ENCODE measurements at regions not wholly inside any gene's neighbourhood (a gene's known extent, or its start where the extent isn't known, plus 50 kb on each side); places are given as distances from the start of the nearest gene placed in this dataset.

GRCh38 chr2:7288484-7288883, 371.3 kb downstream of the RNF144A start:
- Histone ChIP-seq H3K9me3 (replicated peaks; ENCODE audit: insufficient read depth, low read length) (no peaks in the 10 kb centered on the region), H3K4me3 (ENCODE audit: low read length) (no peak overlapping the region), H3K27ac (ENCODE audit: low read length) (no peak overlapping the region), H3K4me2 (ENCODE audit: low read depth, low read length) (no peak overlapping the region), H4K20me1 (ENCODE audit: insufficient read depth, low read length) (no peaks in the 10 kb centered on the region), H3K9ac (ENCODE audit: low read length) (no peak overlapping the region), H3F3A (ENCODE audit: insufficient read depth, low read length) (no peaks in the 10 kb centered on the region), H3K9me2 (replicated peaks; ENCODE audit: insufficient read depth, low read length) (no peaks in the 10 kb centered on the region), H3K4me1 (ENCODE audit: low read length) (no peaks in the 10 kb centered on the region), H3K79me2 (ENCODE audit: low read length) (no peaks in the 10 kb centered on the region), H2AFZ (ENCODE audit: low read length) (no peak overlapping the region), H3K36me3 (replicated peaks; ENCODE audit: insufficient read depth, low read length) (no peaks in the 10 kb centered on the region), H3K27me3 (replicated peaks; ENCODE audit: insufficient read depth, low read length) (no peaks in the 10 kb centered on the region)
- TF ChIP-seq CTCF (IDR thresholded peaks at IDR 0.05; ENCODE audit: low read length) (no peak), EZH2phosphoT487 (IDR thresholded peaks at IDR 0.05; ENCODE audit: low read length) (no peak), EZH2 (optimal IDR thresholded peaks at IDR 0.05; ENCODE audit: low read depth, low read length) (no peak)
- DNase-seq = no peak

GRCh38 chr2:7289697-7290096, 372.5 kb downstream of the RNF144A start:
- Histone ChIP-seq H3K36me3 (replicated peaks; ENCODE audit: insufficient read depth, low read length) (no peaks in the 10 kb centered on the region), H3K4me3 (ENCODE audit: low read length) (no peak overlapping the region), H4K20me1 (ENCODE audit: insufficient read depth, low read length) (no peaks in the 10 kb centered on the region), H3K4me2 (ENCODE audit: low read depth, low read length) (no peak overlapping the region), H3K9ac (ENCODE audit: low read length) (no peak overlapping the region), H3K79me2 (ENCODE audit: low read length) (no peaks in the 10 kb centered on the region), H3K9me3 (replicated peaks; ENCODE audit: insufficient read depth, low read length) (no peaks in the 10 kb centered on the region), H3K4me1 (ENCODE audit: low read length) (no peaks in the 10 kb centered on the region), H3K9me2 (replicated peaks; ENCODE audit: insufficient read depth, low read length) (no peaks in the 10 kb centered on the region), H3K27me3 (replicated peaks; ENCODE audit: insufficient read depth, low read length) (no peaks in the 10 kb centered on the region), H2AFZ (ENCODE audit: low read length) (no peak overlapping the region), H3K27ac (ENCODE audit: low read length) (no peak overlapping the region), H3F3A (ENCODE audit: insufficient read depth, low read length) (no peaks in the 10 kb centered on the region)
- TF ChIP-seq EZH2 (optimal IDR thresholded peaks at IDR 0.05; ENCODE audit: low read depth, low read length) (no peak), CTCF (IDR thresholded peaks at IDR 0.05; ENCODE audit: low read length) (no peak), EZH2phosphoT487 (IDR thresholded peaks at IDR 0.05; ENCODE audit: low read length) (no peak)
- no peak for DNase-seq

- no peak overlapping the region for H3K4me3 ChIP-seq (ENCODE audit: low read length)
Measured at GRCh38 chr2:7292154-7292691, 375.0 kb downstream of the RNF144A start.

More at GRCh38 chr2:7292154-7292691, 375.0 kb downstream of the RNF144A start:
- TF ChIP-seq EZH2phosphoT487 (IDR thresholded peaks at IDR 0.05; ENCODE audit: low read length) (no peak), EZH2 (optimal IDR thresholded peaks at IDR 0.05; ENCODE audit: low read depth, low read length) (no peak), CTCF (IDR thresholded peaks at IDR 0.05; ENCODE audit: low read length) (no peak)
- DNase-seq = no peak
- Histone ChIP-seq H3F3A (ENCODE audit: insufficient read depth, low read length) (no peaks in the 10 kb centered on the region), H3K9ac (ENCODE audit: low read length) (no peak overlapping the region), H3K27ac (ENCODE audit: low read length) (no peak overlapping the region), H3K9me2 (replicated peaks; ENCODE audit: insufficient read depth, low read length) (no peaks in the 10 kb centered on the region), H3K4me1 (ENCODE audit: low read length) (no peaks in the 10 kb centered on the region), H3K36me3 (replicated peaks; ENCODE audit: insufficient read depth, low read length) (no peaks in the 10 kb centered on the region), H3K27me3 (replicated peaks; ENCODE audit: insufficient read depth, low read length) (no peaks in the 10 kb centered on the region), H3K9me3 (replicated peaks; ENCODE audit: insufficient read depth, low read length) (no peaks in the 10 kb centered on the region), H3K4me2 (ENCODE audit: low read depth, low read length) (no peak overlapping the region), H3K79me2 (ENCODE audit: low read length) (no peaks in the 10 kb centered on the region), H4K20me1 (ENCODE audit: insufficient read depth, low read length) (no peaks in the 10 kb centered on the region), H2AFZ (ENCODE audit: low read length) (no peak overlapping the region)
